ENCODE measurements at regions not wholly inside any gene's neighbourhood (a gene's known extent, or its start where the extent isn't known, plus 50 kb on each side); places are given as distances from the start of the nearest gene placed in this dataset.

- TF ChIP-seq CTCF (conservative IDR thresholded peaks at IDR 0.05) = no peak
- no peaks in the 10 kb centered on the region for H3K4me1 Mint-ChIP-seq (ENCODE audit: unreplicated experiment)
- H3K27me3 Mint-ChIP-seq = no peaks in the 10 kb centered on the region
- peaks cover 5% of the 10 kb centered on the region for H3K9me3 Mint-ChIP-seq
- H3K27ac Mint-ChIP-seq = no peak overlapping the region
- DNase-seq (ENCODE audit: extremely low spot score, unreplicated experiment) = no peak
- no peak overlapping the region for H3K4me3 Mint-ChIP-seq
- H3K36me3 Mint-ChIP-seq = no peaks in the 10 kb centered on the region
Observed at GRCh38 chr2:220280736-220281135, 653.3 kb downstream of the SLC4A3 start.

GRCh38 chr2:220281771-220282170, 654.3 kb downstream of the SLC4A3 start:
- Mint-ChIP-seq H3K9me3 (no peaks in the 10 kb centered on the region), H3K4me3 (no peak overlapping the region), H3K36me3 (no peaks in the 10 kb centered on the region), H3K4me1 (ENCODE audit: unreplicated experiment) (no peaks in the 10 kb centered on the region), H3K27me3 (no peaks in the 10 kb centered on the region), H3K27ac (no peak overlapping the region)
- TF ChIP-seq CTCF (conservative IDR thresholded peaks at IDR 0.05) = no peak
- DNase-seq (ENCODE audit: extremely low spot score, unreplicated experiment) = no peak

GRCh38 chr2:220282236-220282635, 654.8 kb downstream of the SLC4A3 start:
- Mint-ChIP-seq H3K4me1 (ENCODE audit: unreplicated experiment) (no peaks in the 10 kb centered on the region), H3K36me3 (no peaks in the 10 kb centered on the region), H3K27ac (no peak overlapping the region), H3K9me3 (no peaks in the 10 kb centered on the region), H3K27me3 (peaks cover under 1% of the 10 kb centered on the region), H3K4me3 (no peak overlapping the region)
- TF ChIP-seq CTCF (conservative IDR thresholded peaks at IDR 0.05) = no peak
- no peak for DNase-seq (ENCODE audit: extremely low spot score, unreplicated experiment)

GRCh38 chr2:220293966-220294365, 666.5 kb downstream of the SLC4A3 start:
- TF ChIP-seq CTCF (conservative IDR thresholded peaks at IDR 0.05) = no peak
- no peaks in the 10 kb centered on the region for H3K9me3 Mint-ChIP-seq
- DNase-seq (ENCODE audit: extremely low spot score, unreplicated experiment) = no peak
- no peak overlapping the region for H3K4me3 Mint-ChIP-seq
- H3K36me3 Mint-ChIP-seq = no peaks in the 10 kb centered on the region
- no peaks in the 10 kb centered on the region for H3K27me3 Mint-ChIP-seq
- peaks cover 10% of the 10 kb centered on the region for H3K4me1 Mint-ChIP-seq (ENCODE audit: unreplicated experiment)
- no peak overlapping the region for H3K27ac Mint-ChIP-seq

GRCh38 chr2:220296174-220296573, 668.7 kb downstream of the SLC4A3 start:
- peak; percentile 30 for TF ChIP-seq CTCF (conservative IDR thresholded peaks at IDR 0.05)
- no peak overlapping the region for H3K4me3 Mint-ChIP-seq
- peak overlapping the region; percentile 9 for H3K27ac Mint-ChIP-seq
- no peak for DNase-seq (ENCODE audit: extremely low spot score, unreplicated experiment)
- no peaks in the 10 kb centered on the region for H3K9me3 Mint-ChIP-seq
- peaks cover 10% of the 10 kb centered on the region for H3K4me1 Mint-ChIP-seq (ENCODE audit: unreplicated experiment)
- no peaks in the 10 kb centered on the region for H3K36me3 Mint-ChIP-seq
- H3K27me3 Mint-ChIP-seq = no peaks in the 10 kb centered on the region

- TF ChIP-seq CTCF (conservative IDR thresholded peaks at IDR 0.05) = no peak
- Mint-ChIP-seq H3K9me3 (no peaks in the 10 kb centered on the region), H3K27me3 (no peaks in the 10 kb centered on the region), H3K36me3 (no peaks in the 10 kb centered on the region), H3K4me3 (no peak overlapping the region), H3K4me1 (ENCODE audit: unreplicated experiment) (peaks cover 10% of the 10 kb centered on the region), H3K27ac (no peak overlapping the region)
- DNase-seq (ENCODE audit: extremely low spot score, unreplicated experiment) = no peak
Observed at GRCh38 chr2:220297093-220297492, 669.7 kb downstream of the SLC4A3 start.
